Esophagus squamous epithelium (tissue), 4 donors: ENCODE measurements at regions not wholly inside any gene's neighbourhood (a gene's known extent, or its start where the extent isn't known, plus 50 kb on each side); places are given as distances from the start of the nearest gene placed in this dataset.

ENCODE experiments used
- POLR2A ChIP-seq, 4 donors: fragments of 450-650 bp; IDR thresholded peaks; one replicate each; pipeline ENCODE4 v1.6.1; 2017; ENCODE audit warnings: antibody characterized with exemption in 4 of 4, mild to moderate bottlenecking in 4 of 4, moderate library complexity in 3 of 4
- TF ChIP-seq, protein P1 (sequence below), 6 experiments: fragments of 450-650 bp in 4 of 6; fragments of 200-600 bp in 2 of 6; sonication (generic) in 2 of 6; IDR thresholded peaks; one replicate each; pipeline ENCODE4 v1.5.1; 2016 to 2019; ENCODE audit warnings: antibody characterized with exemption in 6 of 6, mild to moderate bottlenecking in 4 of 6, moderate library complexity in 4 of 6

DNA sequence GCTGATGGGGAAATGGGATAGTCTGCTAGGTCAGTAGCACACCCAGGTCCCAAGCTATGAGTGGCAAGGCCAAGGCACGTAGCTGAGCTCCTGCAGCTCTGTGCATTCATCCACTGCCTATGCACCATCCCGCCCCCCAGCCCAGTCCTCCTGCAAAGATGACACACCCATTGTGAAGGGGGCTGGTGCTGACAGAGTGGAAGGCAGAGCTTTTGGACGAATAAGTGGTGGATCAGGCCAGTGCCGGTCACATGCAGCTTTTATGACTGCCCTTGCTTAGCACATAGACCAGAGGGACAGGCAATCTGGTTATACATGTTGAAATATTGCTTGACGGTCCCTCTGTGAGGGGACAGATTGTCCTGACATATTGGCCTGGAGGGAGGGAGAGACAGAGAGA, 494.3 kb downstream of the PTPRU start:
- TF ChIP-seq, protein P1, sequence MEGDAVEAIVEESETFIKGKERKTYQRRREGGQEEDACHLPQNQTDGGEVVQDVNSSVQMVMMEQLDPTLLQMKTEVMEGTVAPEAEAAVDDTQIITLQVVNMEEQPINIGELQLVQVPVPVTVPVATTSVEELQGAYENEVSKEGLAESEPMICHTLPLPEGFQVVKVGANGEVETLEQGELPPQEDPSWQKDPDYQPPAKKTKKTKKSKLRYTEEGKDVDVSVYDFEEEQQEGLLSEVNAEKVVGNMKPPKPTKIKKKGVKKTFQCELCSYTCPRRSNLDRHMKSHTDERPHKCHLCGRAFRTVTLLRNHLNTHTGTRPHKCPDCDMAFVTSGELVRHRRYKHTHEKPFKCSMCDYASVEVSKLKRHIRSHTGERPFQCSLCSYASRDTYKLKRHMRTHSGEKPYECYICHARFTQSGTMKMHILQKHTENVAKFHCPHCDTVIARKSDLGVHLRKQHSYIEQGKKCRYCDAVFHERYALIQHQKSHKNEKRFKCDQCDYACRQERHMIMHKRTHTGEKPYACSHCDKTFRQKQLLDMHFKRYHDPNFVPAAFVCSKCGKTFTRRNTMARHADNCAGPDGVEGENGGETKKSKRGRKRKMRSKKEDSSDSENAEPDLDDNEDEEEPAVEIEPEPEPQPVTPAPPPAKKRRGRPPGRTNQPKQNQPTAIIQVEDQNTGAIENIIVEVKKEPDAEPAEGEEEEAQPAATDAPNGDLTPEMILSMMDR (IDR thresholded peaks at IDR 0.05) = no peak
- no peak for TF ChIP-seq POLR2A (IDR thresholded peaks at IDR 0.05)
